HG03159 (cell line): ENCODE measurements at regions not wholly inside any gene's neighbourhood (a gene's known extent, or its start where the extent isn't known, plus 50 kb on each side); places are given as distances from the start of the nearest gene placed in this dataset.

ENCODE experiments used
- ATAC-seq: cut with Tn5 transposase; IDR thresholded peaks from one replicate; pipeline ENCODE4 v1.9.1; 2021; ENCODE audit warnings: mild to moderate bottlenecking, moderate library complexity; ENCODE audit not compliant: unreplicated experiment

- no peak for ATAC-seq
These were observed 126.7 kb downstream of the QPCT start for GRCh38 chr2:37471104-37471503.

- no peak for ATAC-seq
These were observed 127.6 kb downstream of the QPCT start for GRCh38 chr2:37471994-37472393.

- ATAC-seq, result no peak
These were observed 128.5 kb downstream of the QPCT start for GRCh38 chr2:37472959-37473358.

- ATAC-seq, result no peak
These were observed 132.0 kb downstream of the QPCT start for GRCh38 chr2:37476411-37476810.

GRCh38 chr2:37477921-37478320, 133.5 kb downstream of the QPCT start:
- ATAC-seq, result no peak

- no peak for ATAC-seq
These were observed 136.8 kb downstream of the QPCT start for GRCh38 chr2:37481244-37481643.

GRCh38 chr2:37489041-37489456, 144.6 kb downstream of the QPCT start:
- ATAC-seq, result no peak

- ATAC-seq, result no peak
These were observed 145.1 kb downstream of the QPCT start for GRCh38 chr2:37489536-37489935.

- ATAC-seq, result no peak
These were observed 149.0 kb downstream of the QPCT start for GRCh38 chr2:37493425-37493824.

GRCh38 chr2:37499113-37499512, 154.7 kb downstream of the QPCT start:
- no peak for ATAC-seq

GRCh38 chr2:37500031-37500430, 155.6 kb downstream of the QPCT start:
- no peak for ATAC-seq

- ATAC-seq, result no peak
These were observed 156.7 kb downstream of the QPCT start for GRCh38 chr2:37501113-37501512.

- no peak for ATAC-seq
These were observed 162.1 kb downstream of the QPCT start for GRCh38 chr2:37506407-37507050.

GRCh38 chr2:37507051-37507410, 162.6 kb downstream of the QPCT start:
- ATAC-seq, result no peak

GRCh38 chr2:37507703-37508102, 163.3 kb downstream of the QPCT start:
- no peak for ATAC-seq

- no peak for ATAC-seq
These were observed 158.5 kb downstream of the CDC42EP3 start for GRCh38 chr2:37512971-37513370.

GRCh38 chr2:37523814-37524362, 147.6 kb downstream of the CDC42EP3 start:
- no peak for ATAC-seq

GRCh38 chr2:37526323-37526722, 145.1 kb downstream of the CDC42EP3 start:
- no peak for ATAC-seq

- no peak for ATAC-seq
These were observed 144.6 kb downstream of the CDC42EP3 start for GRCh38 chr2:37526856-37527255.

GRCh38 chr2:37527361-37527760, 144.1 kb downstream of the CDC42EP3 start:
- ATAC-seq, result no peak

- ATAC-seq, result no peak
These were observed 141.5 kb downstream of the CDC42EP3 start for GRCh38 chr2:37529830-37530415.

- ATAC-seq, result no peak
These were observed 138.9 kb downstream of the CDC42EP3 start for GRCh38 chr2:37532503-37532902.

- ATAC-seq, result no peak
These were observed 134.1 kb downstream of the CDC42EP3 start for GRCh38 chr2:37537316-37537715.
